K562 (cell line): ENCODE measurements at regions not wholly inside any gene's neighbourhood (a gene's known extent, or its start where the extent isn't known, plus 50 kb on each side); places are given as distances from the start of the nearest gene placed in this dataset.

ENCODE experiments used
- CTCF ChIP-seq, 3 experiments: IDR thresholded peaks in 2 of 3; conservative IDR thresholded peaks in 1 of 3; 2 replicates each; pipeline ENCODE4 v1.5.1; 2011 to 2012; ENCODE audit warnings: low read length in 3 of 3, mild to moderate bottlenecking in 3 of 3, control low read depth in 2 of 3, improper control_type of control experiment in 1 of 3, inconsistent platforms in 1 of 3, low read depth in 1 of 3, mixed read lengths in 1 of 3, moderate library complexity in 1 of 3; ENCODE audit not compliant: insufficient read depth in 2 of 3
- KAT2B ChIP-seq: IDR thresholded peaks from one replicate; pipeline ENCODE4 v1.6.1; 2012; ENCODE audit warnings: low read depth, mild to moderate bottlenecking, control low read depth, inconsistent platforms, low read length, moderate library complexity
- MAX ChIP-seq: sonication (generic); formaldehyde crosslinking; IDR thresholded peaks from 2 replicates; pipeline ENCODE4 v1.9.0; 2022; ENCODE audit warnings: mild to moderate bottlenecking, missing genetic modification reagents
- MXI1 ChIP-seq: IDR thresholded peaks from 2 replicates; pipeline ENCODE4 v1.6.1; 2011; ENCODE audit warnings: low read depth, mild to moderate bottlenecking, improper control_type of control experiment, low read length
- NR3C1 ChIP-seq: sonication (generic); formaldehyde crosslinking; IDR thresholded peaks from 2 replicates; pipeline ENCODE4 v1.8.1; 2022; ENCODE audit warnings: missing genetic modification reagents
- POLR2A ChIP-seq: fragments of 450-650 bp; conservative IDR thresholded peaks from 2 replicates; pipeline ENCODE4 v1.6.1; 2016
- RAD21 ChIP-seq, 2 experiments: fragments of 250-450 bp in 1 of 2; fragments of 450-650 bp in 1 of 2; sonication (Bioruptor Pico) in 1 of 2; formaldehyde crosslinking in 1 of 2; IDR thresholded peaks in 1 of 2; conservative IDR thresholded peaks in 1 of 2; 2 replicates each; pipeline versions ENCODE4 v1.4.0 to v1.8.0; 2020 to 2022; ENCODE audit warnings: mild to moderate bottlenecking in 2 of 2, moderate library complexity in 1 of 2
- SREBF2 ChIP-seq: sonication (generic); formaldehyde crosslinking; IDR thresholded peaks from 2 replicates; pipeline ENCODE4 v1.4.0; 2020; ENCODE audit warnings: mild to moderate bottlenecking, missing genetic modification reagents
- TAF15 ChIP-seq: fragments of 200-400 bp; formaldehyde crosslinking; IDR thresholded peaks from 2 replicates; pipeline ENCODE4 v1.6.1; 2017; ENCODE audit warnings: mild to moderate bottlenecking, low read depth, low read length, moderate library complexity
- ZNF282 ChIP-seq: sonication (generic); formaldehyde crosslinking; IDR thresholded peaks from 2 replicates; pipeline ENCODE4 v1.8.1; 2023; ENCODE audit warnings: missing genetic modification reagents

DNA sequence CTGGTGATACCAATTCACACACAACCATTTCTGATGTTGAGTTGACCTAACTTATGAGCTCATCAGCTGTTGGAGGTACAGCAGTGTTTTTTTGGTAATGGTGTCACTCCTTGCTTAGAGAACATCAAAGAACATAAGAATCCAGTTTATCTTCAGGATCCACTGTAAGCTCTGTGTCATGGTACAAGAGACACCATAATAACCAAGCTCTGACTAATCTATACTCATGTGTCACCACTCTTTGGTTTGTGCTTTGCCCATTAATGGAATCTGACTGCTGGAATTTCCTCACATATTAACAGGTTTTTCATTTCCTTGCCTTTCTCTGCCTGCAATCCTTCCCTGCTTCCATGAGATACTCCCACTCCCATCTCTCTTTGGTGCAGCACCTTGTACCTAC lies 735.1 kb upstream of the LCORL start:
- no peak for TF ChIP-seq CTCF (IDR thresholded peaks at IDR 0.05 in 2 of 3, conservative IDR thresholded peaks at IDR 0.05 in 1 of 3; ENCODE audit: insufficient read depth in 2 of 3, low read depth in 1 of 3, low read length in 3 of 3)
- no peak for TF ChIP-seq MXI1
- no peak for TF ChIP-seq SREBF2 (CRISPR knock-in tag)
- TF ChIP-seq NR3C1 (CRISPR knock-in tag), result no peak
- no peak for TF ChIP-seq RAD21 (CRISPR knock-in tag; conservative IDR thresholded peaks at IDR 0.05 in 1 of 2, IDR thresholded peaks at IDR 0.05 in 1 of 2)
- no peak for TF ChIP-seq MAX
- TF ChIP-seq KAT2B, result no peak
- TF ChIP-seq TAF15, result no peak
- no peak for TF ChIP-seq ZNF282 (CRISPR knock-in tag)
- TF ChIP-seq POLR2A, result no peak
